GM18498 (cell line): ENCODE measurements at regions not wholly inside any gene's neighbourhood (a gene's known extent, or its start where the extent isn't known, plus 50 kb on each side); places are given as distances from the start of the nearest gene placed in this dataset.

Source experiments
- ATAC-seq: cut with Tn5 transposase; IDR thresholded peaks from one replicate; pipeline ENCODE4 v1.9.1; 2021; ENCODE audit warnings: mild to moderate bottlenecking, moderate library complexity; ENCODE audit not compliant: unreplicated experiment

DNA sequence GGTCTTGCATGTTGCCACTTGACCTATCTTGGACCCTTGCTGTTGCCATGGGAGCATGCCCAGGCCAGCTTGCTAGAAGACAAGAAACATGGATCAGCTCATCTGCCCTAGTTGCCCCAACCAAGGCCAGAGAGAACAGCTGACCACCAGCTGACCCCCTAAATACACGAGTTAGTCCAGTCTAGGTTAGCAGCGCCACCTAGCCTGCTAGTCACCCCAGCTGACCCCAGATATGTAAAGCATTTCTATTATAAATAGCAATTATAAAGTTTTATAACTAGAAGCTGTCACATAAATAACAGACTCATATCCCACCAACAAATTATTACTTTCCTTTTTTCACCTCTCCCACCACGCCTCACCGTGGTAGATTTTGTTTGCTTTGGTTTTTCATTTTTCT, 387.8 kb downstream of the RASEF start:
- ATAC-seq = no peak

DNA sequence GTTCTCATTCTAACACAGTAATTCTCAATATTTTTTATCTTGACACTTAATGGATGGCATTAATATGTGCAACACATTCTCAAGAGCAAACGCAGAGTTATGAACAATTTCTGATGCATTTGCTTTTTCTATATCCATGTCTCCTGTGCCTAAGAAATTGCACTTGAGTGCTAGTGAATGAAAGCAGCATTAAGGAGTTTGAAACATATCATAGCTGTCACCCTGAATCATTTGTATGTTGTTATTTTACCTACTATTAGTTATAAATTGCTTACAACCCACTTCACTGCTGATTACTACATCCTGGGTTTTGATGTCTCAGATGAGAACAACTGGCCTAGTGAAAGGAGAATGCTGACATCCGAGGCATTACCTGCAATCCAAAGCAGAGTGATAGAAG, 387.3 kb downstream of the RASEF start:
- ATAC-seq = no peak

DNA sequence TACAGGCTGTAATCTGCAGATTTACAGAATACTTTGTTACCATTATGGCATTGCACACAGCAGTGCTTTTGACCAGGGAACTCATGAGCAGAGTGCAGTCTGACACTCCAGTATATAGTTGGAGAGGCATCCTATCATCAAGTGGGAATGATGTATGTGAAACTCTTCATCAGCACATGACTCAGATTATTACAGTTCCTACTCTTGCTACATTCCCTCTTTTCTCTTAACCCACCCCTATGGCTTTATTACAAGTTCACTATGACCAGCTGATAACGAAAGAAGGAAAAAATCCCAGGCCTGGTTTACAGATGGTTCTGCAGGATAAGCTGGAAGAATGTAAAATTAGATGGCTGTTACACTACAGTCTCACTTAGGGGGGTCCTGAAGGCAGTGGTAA, 385.9 kb downstream of the RASEF start:
- ATAC-seq = no peak

DNA sequence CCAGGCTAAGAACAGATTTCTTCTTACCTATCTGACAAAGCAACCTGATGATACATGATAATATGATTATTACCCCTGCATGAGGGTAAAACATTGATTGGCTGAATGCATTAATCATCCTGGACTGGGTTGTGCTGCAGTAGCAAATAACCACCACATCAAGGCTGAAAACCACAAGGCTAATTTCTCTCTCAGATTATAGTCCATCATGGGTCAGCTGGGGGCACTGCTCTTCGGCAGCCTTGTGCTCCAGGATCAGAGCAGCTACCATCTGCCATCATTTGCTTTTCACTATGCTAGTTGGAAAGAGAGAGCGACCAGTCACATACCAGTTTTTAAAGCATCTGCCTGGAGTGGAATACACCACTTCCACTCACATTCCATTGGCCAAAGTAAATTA, 383.5 kb downstream of the RASEF start:
- ATAC-seq = no peak

DNA sequence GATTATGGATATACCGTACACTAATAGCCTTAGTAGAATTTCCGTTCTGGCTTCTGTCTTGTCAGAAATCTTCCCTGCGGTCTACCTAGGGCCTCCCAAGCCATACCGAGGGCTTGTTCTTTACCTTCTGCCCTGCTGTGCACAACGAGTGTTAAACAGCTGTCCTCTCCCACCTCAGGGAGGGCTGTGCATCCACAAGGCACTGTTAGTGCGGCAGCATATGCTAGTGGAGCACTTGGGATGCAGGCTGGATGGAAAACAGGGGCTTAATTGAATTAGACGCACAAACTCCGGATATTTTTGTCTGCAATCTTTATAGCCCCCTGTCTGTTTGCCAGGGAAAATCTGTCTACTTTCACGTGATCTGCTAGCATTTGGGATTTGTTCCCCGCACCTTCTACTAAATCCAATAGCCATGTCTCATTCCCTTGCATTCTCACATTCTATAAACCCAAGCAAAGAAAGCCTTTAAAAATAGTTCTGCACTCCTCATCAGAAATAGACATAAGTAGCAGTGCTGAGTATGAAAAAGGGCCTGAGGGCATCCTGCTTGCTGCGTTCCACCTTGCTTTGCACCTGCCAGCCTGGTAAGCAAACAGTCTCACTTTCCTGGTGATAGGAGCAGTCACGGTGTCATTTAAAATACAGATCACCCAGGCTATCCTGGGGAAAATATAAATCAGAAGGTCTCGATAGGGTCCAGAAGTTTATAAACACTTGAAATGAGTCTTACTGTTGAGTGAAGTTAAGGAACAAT, 382.6 kb downstream of the RASEF start:
- no peak for ATAC-seq

DNA sequence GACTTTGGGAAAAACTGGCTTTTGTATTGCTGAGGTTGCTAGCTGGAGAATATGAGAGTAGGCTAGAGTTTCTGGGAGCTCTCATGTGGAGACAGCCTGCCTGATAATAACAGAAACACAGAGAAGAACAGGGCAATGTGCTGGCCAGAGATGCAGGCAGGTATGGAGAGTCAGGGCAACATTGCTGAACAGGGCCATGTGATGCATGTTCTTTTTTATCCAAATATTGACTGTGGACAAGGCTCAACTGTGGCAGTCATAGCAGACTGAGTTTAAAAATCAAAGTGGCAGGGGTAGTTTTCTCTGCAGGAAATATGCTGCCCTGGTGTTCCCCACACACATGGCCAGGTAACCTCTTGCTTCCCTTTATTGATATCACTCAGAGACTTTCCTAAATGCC, 381.1 kb downstream of the RASEF start:
- no peak for ATAC-seq

DNA sequence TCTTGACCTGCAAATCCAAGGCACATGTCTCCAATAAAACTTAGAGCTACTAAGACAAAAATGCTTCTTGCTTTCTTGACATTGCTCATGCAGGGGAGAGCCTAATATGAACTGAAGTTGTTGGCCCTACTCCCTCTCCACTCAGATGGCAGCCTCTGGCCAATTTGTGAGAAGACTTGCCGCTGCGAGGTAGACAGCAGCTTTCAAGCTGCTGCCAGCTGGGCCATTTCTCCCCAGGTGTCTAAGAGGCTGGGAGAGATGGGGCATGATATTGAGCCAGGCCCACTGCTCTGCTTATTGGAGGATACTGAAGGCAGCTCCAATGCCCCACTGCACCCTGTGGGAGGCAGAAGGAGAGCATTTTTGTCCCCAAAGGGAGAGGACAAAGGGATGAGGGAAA, 380.5 kb downstream of the RASEF start:
- no peak for ATAC-seq

DNA sequence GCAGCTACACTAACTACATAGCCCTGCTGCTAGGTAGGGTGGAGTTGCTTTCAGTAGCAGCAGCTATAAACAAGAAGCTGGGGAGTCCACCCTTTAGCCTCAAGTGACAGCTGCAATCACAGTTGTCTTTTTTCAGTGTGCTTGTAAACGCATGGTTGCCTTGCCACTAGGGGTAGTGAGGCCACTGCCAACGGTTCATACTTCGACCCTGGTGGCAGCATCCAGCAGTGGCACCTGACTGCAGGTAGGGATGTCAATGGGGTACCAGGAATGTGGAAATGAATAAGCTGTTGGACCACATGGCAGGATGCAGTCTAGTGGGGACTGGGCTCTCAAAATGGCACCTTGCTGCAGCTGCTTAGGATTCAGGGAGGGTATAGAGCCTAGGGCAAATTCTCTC, 367.2 kb downstream of the RASEF start:
- ATAC-seq = no peak

DNA sequence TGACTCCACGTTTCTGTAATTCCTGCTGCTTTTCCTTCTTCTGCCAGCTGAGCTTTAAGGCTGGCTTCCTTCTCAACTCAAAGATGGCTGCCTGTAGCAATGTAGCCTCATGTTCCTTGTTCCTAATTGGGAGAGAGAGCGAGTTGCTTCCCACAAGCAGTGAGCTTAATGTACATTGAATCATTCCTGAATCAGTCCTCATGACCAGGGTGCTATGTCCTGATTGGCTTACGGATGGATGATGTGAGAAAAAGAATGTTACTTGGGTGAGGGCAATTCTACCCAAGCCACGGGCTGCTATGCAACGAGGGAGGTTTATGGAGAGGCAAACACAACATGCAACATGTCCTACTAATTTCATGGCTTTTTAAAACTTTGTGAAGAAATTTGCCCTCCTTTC, 356.2 kb downstream of the RASEF start:
- no peak for ATAC-seq

DNA sequence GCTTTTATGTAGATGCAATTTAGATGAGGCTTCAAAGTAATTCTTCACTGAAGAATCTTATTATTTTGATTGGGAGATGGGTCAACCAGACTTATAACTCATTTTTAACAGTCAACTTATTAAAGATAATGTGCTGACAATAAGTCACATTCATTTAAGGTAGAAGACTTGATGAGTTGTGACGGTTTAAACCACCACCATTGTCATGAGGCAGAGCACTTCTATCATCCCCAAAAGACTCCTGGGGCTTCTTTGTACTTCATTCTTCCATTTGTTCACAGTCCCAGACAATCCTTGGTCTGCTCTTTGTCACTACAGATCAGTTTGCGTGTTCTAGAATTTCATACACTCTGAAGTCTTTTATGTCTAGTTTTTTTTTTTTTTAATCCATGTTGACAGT, 346.1 kb downstream of the RASEF start:
- ATAC-seq = no peak

DNA sequence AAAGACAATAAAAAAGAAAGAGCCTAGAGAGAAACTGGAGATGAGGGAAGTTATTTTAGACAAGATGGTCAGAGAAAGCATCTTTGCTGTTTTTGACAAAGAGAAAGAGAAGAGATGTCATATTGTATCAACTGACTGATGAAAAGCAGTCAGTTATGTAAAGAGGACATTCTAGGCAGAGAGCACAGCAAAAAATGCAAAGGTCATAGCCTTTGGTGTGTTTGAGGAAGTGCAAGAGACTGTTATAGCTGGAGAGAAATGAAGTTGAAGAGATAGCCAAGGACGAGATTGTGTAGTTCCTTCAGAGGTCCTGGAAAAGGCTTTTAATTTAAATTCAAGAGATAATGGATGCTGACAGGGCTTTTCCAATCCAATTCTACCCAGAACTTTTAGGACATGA, 342.4 kb downstream of the RASEF start:
- no peak for ATAC-seq

DNA sequence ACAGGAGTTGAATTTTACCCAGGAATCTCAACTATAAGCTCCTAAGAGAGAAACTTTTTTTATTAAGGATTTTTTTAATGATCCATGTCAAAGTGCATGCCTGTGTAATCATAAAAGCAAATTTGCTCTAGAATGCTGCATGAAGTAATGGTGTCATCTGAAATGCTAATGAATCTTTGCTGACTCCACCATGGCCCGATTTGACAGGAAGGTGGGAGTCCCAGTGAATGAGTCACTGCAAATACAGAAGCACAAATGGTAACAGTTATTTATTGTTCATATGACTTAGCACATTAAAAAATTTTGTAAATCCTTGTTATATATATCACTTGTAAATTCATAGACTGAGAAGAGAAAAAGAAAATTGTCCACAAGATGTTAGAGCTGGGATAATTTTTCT, 341.3 kb downstream of the RASEF start:
- ATAC-seq = no peak

DNA sequence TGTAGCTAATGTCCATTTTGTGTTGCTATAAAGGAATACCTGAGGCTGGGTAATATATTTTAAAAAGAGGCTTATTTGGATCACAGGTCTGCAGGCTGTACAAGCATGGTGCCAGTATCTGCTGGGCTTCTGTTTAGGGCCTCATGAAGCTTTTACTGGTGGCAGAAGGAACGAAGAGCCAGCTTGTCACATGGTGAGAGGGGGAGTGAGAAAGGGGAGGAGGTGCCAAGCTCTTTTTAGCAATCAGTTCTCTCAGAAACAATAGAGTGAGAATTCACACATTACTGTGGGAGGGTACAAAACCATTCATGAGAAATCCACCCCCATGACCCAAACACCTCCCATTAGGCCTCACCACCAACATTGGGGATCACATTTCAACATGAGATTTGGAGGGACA, 340.9 kb downstream of the RASEF start:
- ATAC-seq = no peak

DNA sequence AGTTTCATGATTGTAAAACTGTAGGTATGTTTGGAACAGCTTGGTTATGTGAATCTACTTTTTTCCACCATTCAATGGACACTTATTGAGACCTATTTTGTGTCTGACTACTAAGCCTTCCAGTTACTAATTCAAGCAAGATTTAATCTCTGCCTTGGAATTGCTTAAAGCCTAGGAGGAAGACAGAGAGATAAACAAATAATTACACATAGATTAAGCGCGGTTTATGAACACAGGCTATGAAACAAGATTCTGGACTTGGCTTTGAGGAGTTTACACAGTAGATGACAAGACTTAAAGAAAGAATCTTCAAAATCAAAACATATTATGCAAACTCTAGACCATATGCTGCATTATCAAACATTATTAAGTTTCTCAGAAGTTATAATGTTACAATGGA, 340.4 kb downstream of the RASEF start:
- no peak for ATAC-seq

DNA sequence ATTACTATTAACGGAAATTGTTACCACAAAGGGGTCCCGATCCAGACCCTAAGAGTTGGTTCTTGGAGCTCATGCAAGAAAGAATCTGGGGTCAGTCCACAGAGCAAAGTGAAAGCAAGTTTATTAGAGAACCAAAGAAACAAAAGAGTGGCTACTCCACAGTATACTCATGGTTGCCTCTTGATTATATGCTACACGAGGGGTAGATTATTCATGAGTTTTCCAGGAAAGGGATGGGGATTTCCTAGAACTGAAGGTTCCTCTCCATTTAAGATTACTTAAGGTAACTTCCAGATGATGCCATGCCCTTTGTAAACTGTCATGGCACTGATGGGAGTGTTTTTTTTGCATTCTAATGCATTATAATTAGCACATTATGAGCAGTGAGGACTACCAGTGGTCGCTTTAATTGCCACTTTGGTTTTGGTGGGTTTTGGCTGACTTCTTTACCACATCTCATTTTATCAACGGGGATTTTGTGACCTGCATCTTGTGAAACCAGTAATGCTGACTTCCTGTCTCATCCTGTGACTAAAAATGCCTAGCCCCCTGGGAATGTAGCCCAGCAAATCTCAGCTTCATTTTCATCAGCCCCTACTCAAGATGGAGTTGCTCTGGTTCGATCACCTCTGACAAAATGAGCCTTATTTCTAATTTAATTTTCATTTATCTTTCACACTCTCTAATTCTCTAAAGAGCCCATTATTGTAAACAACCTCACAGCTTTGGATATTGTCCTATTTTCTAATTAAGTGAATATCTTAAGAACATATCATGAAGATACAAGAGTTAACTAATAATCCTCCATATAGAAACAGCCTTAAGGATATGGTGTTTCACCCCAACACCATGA, 336.3 kb downstream of the RASEF start:
- ATAC-seq = no peak

DNA sequence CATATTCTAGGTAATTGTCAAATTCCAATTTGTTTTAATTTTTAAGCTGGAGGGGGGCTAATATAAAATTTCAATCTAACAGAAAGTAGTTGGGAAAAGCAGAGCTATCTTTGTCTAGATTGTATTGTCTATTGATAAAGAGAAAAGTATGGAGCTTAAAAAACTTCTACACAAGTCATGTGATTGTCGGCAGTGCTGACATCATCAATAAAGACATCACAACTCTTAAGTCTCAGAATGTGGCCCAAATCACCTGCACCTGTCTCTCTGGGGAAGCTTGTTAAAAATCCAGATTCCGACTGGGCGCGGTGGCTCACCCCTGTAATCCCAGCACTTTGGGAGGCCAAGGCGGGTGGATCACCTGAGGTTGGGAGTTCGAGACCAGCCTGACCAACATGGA, 333.8 kb downstream of the RASEF start:
- ATAC-seq = no peak

DNA sequence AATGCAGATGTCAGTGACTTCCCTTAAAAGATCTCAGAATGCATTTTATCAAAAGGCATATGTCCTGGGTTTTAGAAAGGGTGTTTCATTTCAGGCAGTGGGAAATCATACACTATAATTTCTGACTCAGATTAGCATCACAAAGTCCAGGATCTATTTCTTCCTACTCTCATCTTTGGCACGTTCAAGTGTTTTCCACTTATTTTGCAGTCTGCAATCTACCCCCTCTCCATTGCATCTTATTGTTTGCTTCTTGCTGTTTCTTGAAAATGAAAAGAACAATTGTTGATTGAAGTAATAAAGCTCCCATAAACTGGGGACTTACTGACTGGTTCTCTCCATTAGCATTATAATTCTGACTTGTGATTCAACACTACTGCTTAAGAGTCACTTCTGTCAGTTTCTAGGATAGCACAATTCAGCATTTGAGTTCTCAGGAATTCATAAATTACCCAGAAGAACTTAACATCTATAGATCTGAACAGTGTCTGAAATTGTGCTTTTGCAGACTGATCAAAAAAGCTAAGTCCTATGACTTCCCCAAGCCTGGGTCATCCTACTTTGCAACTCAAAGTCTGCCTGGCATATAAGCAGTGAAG, 332.9 kb downstream of the RASEF start:
- ATAC-seq = no peak

DNA sequence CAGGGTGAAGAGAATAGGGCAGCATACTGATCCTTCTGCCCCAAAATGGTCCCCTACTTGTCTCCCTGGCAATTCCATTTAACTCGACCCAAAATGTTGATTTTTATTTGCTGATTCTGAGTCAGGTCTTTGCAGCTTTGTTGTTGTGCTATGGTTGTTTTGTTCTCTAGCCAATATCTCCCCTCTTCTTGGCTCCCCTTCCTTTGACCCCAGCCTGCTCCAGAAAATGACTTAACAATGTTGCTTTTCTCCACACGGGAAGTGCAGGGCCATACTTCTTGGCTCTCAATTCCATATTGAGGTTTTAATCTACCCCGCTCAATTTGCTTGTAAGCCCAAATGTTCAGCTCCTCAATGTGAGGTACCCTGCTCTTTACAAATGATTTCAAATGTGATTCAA, 330.0 kb downstream of the RASEF start:
- ATAC-seq = no peak

DNA sequence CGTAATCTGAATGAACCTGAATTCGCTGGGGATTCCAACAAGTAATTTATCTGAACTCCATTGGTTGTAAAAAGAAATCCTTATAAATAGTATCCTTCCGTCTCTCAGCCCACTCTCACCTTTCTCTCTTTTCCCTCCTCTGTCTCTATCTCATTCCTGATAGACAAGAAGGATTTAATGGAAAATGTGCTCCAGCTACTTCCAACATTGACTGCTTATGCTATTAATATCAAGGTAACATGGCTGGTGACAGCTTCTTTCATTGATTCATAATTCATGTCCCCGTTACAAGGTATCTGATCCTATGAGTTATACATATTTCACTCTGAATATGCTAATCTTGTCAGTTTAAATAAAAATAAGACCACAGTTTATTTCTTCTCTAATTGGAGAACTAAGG, 326.8 kb downstream of the RASEF start:
- no peak for ATAC-seq

DNA sequence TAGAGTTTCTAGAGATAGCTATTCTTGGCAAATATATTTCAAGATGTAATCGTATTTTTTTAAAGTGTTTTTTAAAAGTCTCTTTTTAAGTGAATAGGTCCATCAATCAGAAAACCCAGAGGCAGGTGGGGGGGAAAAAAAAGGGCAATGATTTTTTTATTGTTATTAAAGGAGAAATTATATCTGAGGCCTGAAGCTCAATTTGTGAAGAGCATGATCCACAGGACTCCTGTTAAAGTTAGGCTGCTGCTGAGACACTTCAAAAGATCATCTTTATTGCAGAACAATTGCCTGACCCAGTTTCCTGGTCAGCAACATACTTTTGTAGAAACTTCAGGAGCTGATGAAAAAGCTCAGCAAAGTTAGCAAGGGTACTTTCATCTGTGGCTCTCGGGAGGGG, 326.2 kb downstream of the RASEF start:
- no peak for ATAC-seq

DNA sequence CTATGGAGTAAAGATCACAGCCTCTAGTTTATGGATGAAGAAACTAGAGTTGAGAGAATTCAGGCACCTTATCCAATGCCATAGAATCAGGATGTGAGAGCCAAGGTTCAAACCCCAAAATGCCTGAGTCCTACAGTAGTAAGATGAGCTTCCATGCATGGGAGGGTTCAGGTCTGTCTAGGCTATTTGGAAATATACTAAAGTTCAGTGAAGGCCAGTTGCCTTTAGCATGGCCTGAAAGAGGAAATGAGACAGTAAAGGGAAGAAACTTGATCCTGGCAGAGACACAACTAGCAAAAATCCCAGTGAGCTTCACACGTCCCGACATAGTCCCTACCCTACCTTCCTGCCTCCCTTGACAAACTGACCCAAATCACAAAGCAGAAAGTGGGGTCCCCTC, 317.0 kb downstream of the RASEF start:
- no peak for ATAC-seq

DNA sequence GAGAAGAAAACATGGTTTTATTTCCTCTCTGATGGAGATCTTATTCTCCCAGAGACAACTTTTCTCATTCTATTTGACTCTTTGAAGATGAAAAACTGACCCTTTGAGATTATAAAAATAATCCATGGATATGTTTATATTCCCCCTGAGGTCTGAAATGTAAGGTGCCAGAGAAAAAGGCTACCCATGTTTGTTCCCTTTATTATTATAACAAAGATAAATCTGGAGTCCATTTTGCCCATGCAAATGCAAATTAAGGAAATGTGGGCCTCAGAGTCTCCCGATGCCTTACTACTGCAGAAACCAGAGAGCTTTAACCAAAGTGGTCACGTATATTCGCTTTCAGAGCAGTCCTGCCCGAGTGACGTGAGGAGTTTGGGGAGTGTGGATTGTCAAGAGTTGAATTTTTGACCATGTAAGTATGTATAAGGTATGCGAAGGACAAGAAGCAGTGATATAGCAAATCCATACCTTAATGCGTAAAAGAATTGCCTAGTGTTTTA, 312.5 kb downstream of the RASEF start:
- no peak for ATAC-seq
